HEK293T (cell line): ENCODE measurements at regions not wholly inside any gene's neighbourhood (a gene's known extent, or its start where the extent isn't known, plus 50 kb on each side); places are given as distances from the start of the nearest gene placed in this dataset.

Source experiments
- ARNT ChIP-seq: fragments of 450-650 bp; IDR thresholded peaks from 2 replicates; pipeline ENCODE4 v1.6.1; 2017; ENCODE audit warnings: mild to moderate bottlenecking
- BHLHE40 ChIP-seq: fragments of 450-650 bp; IDR thresholded peaks from 2 replicates; pipeline ENCODE4 v1.6.1; 2016; ENCODE audit warnings: mild to moderate bottlenecking, moderate library complexity, borderline replicate concordance
- ELF4 ChIP-seq: fragments of 450-650 bp; IDR thresholded peaks from 2 replicates; pipeline ENCODE4 v1.6.1; 2017; ENCODE audit warnings: antibody characterized with exemption
- FOXA1 ChIP-seq: fragments of 450-650 bp; IDR thresholded peaks from 2 replicates; pipeline ENCODE4 v1.6.1; 2016; ENCODE audit warnings: mild to moderate bottlenecking
- FOXK2 ChIP-seq: fragments of 450-650 bp; IDR thresholded peaks from 2 replicates; pipeline ENCODE4 v1.6.1; 2016; ENCODE audit warnings: mild to moderate bottlenecking
- FOXM1 ChIP-seq: fragments of 450-650 bp; IDR thresholded peaks from 2 replicates; pipeline ENCODE4 v1.6.1; 2017; ENCODE audit warnings: mild to moderate bottlenecking, borderline replicate concordance
- SP1 ChIP-seq: fragments of 450-650 bp; IDR thresholded peaks from 2 replicates; pipeline ENCODE4 v1.6.1; 2017
- SUZ12 ChIP-seq: fragments of 450-650 bp; IDR thresholded peaks from 2 replicates; pipeline ENCODE4 v1.6.1; 2016; ENCODE audit warnings: mild to moderate bottlenecking
- TARDBP ChIP-seq: fragments of 450-650 bp; IDR thresholded peaks from 2 replicates; pipeline ENCODE4 v1.6.1; 2016
- TF ChIP-seq, protein P1 (sequence below): fragments of 450-650 bp; IDR thresholded peaks from 2 replicates; pipeline ENCODE4 v1.6.1; 2016

- no peak for TF ChIP-seq ARNT
- TF ChIP-seq FOXA1 = no peak
- TF ChIP-seq FOXM1 = no peak
- no peak for TF ChIP-seq ELF4
- no peak for TF ChIP-seq SP1
- no peak for TF ChIP-seq BHLHE40
- TF ChIP-seq SUZ12 = no peak
- TF ChIP-seq, protein P1, sequence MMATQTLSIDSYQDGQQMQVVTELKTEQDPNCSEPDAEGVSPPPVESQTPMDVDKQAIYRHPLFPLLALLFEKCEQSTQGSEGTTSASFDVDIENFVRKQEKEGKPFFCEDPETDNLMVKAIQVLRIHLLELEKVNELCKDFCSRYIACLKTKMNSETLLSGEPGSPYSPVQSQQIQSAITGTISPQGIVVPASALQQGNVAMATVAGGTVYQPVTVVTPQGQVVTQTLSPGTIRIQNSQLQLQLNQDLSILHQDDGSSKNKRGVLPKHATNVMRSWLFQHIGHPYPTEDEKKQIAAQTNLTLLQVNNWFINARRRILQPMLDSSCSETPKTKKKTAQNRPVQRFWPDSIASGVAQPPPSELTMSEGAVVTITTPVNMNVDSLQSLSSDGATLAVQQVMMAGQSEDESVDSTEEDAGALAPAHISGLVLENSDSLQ = no peak
- TF ChIP-seq FOXK2 = no peak
- no peak for TF ChIP-seq TARDBP
Measured at GRCh38 chr14:94940263-94940993, 170.5 kb upstream of the GSC start.
